ENCODE measurements at regions not wholly inside any gene's neighbourhood (a gene's known extent, or its start where the extent isn't known, plus 50 kb on each side); places are given as distances from the start of the nearest gene placed in this dataset.

- no peak for TF ChIP-seq POLR2A (IDR thresholded peaks at IDR 0.05; ENCODE audit: low read depth, low read length)
- TF ChIP-seq, protein P1, sequence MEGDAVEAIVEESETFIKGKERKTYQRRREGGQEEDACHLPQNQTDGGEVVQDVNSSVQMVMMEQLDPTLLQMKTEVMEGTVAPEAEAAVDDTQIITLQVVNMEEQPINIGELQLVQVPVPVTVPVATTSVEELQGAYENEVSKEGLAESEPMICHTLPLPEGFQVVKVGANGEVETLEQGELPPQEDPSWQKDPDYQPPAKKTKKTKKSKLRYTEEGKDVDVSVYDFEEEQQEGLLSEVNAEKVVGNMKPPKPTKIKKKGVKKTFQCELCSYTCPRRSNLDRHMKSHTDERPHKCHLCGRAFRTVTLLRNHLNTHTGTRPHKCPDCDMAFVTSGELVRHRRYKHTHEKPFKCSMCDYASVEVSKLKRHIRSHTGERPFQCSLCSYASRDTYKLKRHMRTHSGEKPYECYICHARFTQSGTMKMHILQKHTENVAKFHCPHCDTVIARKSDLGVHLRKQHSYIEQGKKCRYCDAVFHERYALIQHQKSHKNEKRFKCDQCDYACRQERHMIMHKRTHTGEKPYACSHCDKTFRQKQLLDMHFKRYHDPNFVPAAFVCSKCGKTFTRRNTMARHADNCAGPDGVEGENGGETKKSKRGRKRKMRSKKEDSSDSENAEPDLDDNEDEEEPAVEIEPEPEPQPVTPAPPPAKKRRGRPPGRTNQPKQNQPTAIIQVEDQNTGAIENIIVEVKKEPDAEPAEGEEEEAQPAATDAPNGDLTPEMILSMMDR (IDR thresholded peaks at IDR 0.05; ENCODE audit: extremely low read depth in 1 of 2, insufficient read depth in 1 of 2, low read depth in 1 of 2, low read length in 2 of 2) = no peak
- no peak for TF ChIP-seq JUN (IDR thresholded peaks at IDR 0.05; ENCODE audit: borderline replicate concordance, insufficient read depth, insufficient read length, low read depth)
- TF ChIP-seq, protein P2, sequence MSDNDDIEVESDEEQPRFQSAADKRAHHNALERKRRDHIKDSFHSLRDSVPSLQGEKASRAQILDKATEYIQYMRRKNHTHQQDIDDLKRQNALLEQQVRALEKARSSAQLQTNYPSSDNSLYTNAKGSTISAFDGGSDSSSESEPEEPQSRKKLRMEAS (IDR thresholded peaks at IDR 0.05; ENCODE audit: insufficient read depth, insufficient read length) = no peak
- no peak for TF ChIP-seq EZH2 (IDR thresholded peaks at IDR 0.05; ENCODE audit: borderline replicate concordance, low read depth, low read length, severe bottlenecking)
- no peak for TF ChIP-seq MYC (IDR thresholded peaks at IDR 0.05; ENCODE audit: low read depth, low read length)
- TF ChIP-seq POLR2AphosphoS5 (IDR thresholded peaks at IDR 0.05; ENCODE audit: insufficient read depth, low read depth, low read length) = no peak
- no peak for TF ChIP-seq FOS (IDR thresholded peaks at IDR 0.05; ENCODE audit: borderline replicate concordance, insufficient read depth, low read length)
- TF ChIP-seq GATA2 (IDR thresholded peaks at IDR 0.05; ENCODE audit: insufficient read depth, insufficient read length, low read depth, low read length) = no peak
Measured at GRCh38 chr9:1128046-1128445, 77.9 kb downstream of the DMRT2 start.

Measured in endothelial cell of umbilical vein (primary cell).